ENCODE measurements at regions not wholly inside any gene's neighbourhood (a gene's known extent, or its start where the extent isn't known, plus 50 kb on each side); places are given as distances from the start of the nearest gene placed in this dataset.
"Not testable (repeated sequence)": the region's sequence is repeated elsewhere in the genome, so short reads cannot be mapped to it uniquely, and the experiment has no call there.

- Histone ChIP-seq H3K27ac (no peak overlapping the region), H3K4me3 (no peak overlapping the region), H3K27me3 (no peaks in the 10 kb centered on the region), H3K4me1 (ENCODE audit: low read depth) (no peaks in the 10 kb centered on the region), H3K36me3 (no peaks in the 10 kb centered on the region), H3K9me3 (ENCODE audit: low read depth) (no peaks in the 10 kb centered on the region)
- no peak for DNase-seq (ENCODE audit: low read depth in 1 of 2, low spot score in 1 of 2)
- TF ChIP-seq, protein P1, sequence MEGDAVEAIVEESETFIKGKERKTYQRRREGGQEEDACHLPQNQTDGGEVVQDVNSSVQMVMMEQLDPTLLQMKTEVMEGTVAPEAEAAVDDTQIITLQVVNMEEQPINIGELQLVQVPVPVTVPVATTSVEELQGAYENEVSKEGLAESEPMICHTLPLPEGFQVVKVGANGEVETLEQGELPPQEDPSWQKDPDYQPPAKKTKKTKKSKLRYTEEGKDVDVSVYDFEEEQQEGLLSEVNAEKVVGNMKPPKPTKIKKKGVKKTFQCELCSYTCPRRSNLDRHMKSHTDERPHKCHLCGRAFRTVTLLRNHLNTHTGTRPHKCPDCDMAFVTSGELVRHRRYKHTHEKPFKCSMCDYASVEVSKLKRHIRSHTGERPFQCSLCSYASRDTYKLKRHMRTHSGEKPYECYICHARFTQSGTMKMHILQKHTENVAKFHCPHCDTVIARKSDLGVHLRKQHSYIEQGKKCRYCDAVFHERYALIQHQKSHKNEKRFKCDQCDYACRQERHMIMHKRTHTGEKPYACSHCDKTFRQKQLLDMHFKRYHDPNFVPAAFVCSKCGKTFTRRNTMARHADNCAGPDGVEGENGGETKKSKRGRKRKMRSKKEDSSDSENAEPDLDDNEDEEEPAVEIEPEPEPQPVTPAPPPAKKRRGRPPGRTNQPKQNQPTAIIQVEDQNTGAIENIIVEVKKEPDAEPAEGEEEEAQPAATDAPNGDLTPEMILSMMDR (IDR thresholded peaks at IDR 0.05; ENCODE audit: low read depth, low read length) = no peak
These were observed 133.4 kb downstream of the AREG start for GRCh38 chr4:74578329-74578728.

GRCh38 chr4:74578865-74579264 is 133.9 kb downstream of the AREG start:
- not testable (repeated sequence) for H3K9me3 ChIP-seq (ENCODE audit: low read depth); DNase-seq (ENCODE audit: low read depth in 1 of 2, low spot score in 1 of 2); H3K27me3 ChIP-seq; H3K4me1 ChIP-seq (ENCODE audit: low read depth); H3K27ac ChIP-seq; H3K4me3 ChIP-seq; H3K36me3 ChIP-seq

GRCh38 chr4:74583089-74583700 is 138.3 kb downstream of the AREG start:
- DNase-seq (ENCODE audit: low read depth in 1 of 2, low spot score in 1 of 2) = no peak
- Histone ChIP-seq H3K9me3 (ENCODE audit: low read depth) (no peaks in the 10 kb centered on the region), H3K4me1 (ENCODE audit: low read depth) (no peaks in the 10 kb centered on the region), H3K27ac (no peak overlapping the region), H3K4me3 (no peak overlapping the region), H3K36me3 (no peaks in the 10 kb centered on the region), H3K27me3 (no peaks in the 10 kb centered on the region)
- TF ChIP-seq, protein P1 (IDR thresholded peaks at IDR 0.05; ENCODE audit: low read depth, low read length) = no peak

DNA sequence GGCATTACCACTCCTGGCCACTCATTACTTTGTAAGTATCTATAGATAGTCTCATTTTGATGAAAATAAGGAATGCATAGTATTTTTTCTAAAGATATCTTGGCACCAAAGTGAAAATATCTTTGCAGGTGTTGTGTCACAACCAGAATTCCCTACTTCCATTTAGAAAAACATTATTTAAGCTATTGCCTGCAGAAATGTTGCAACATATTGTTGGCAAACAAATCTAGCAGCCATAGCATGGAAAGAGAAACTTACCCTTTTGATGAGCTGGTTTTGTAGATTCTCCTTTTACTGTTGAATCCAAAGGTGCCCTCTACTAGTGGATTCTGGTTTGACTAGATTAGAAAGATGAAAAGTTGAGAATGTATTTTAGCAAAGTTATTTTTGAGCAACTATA is 138.8 kb downstream of the AREG start:
- Histone ChIP-seq H3K36me3 (no peaks in the 10 kb centered on the region), H3K4me1 (ENCODE audit: low read depth) (no peaks in the 10 kb centered on the region), H3K27me3 (no peaks in the 10 kb centered on the region), H3K27ac (no peak overlapping the region), H3K4me3 (no peak overlapping the region), H3K9me3 (ENCODE audit: low read depth) (no peaks in the 10 kb centered on the region)
- TF ChIP-seq, protein P1 (IDR thresholded peaks at IDR 0.05; ENCODE audit: low read depth, low read length) = no peak
- peak in 1 of 2 donors; percentile 22 for DNase-seq (ENCODE audit: low read depth in 1 of 2, low spot score in 1 of 2)

DNA sequence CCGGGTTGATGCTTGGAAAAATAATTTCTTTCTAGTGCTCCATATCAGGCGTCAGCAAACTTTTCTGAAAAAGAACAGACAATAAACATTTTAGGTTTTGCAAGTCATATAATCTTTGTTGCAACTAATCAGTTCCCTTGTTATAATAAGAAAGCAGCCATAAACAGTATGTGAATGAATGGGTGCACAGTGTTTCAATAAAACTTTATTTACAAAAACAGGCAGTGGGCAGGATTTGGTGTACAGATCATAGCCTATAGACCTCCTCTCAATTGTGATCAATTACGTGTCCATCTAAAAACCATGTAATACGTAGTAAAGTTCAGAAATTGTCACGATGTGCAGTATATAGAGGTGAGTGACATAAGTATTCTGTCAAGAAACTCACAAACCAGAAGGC is 143.4 kb downstream of the AREG start:
- Histone ChIP-seq H3K9me3 (ENCODE audit: low read depth) (no peaks in the 10 kb centered on the region), H3K27me3 (no peaks in the 10 kb centered on the region), H3K4me3 (no peak overlapping the region), H3K36me3 (no peaks in the 10 kb centered on the region), H3K27ac (no peak overlapping the region), H3K4me1 (ENCODE audit: low read depth) (no peaks in the 10 kb centered on the region)
- TF ChIP-seq, protein P1 (IDR thresholded peaks at IDR 0.05; ENCODE audit: low read depth, low read length) = no peak
- DNase-seq (ENCODE audit: low read depth in 1 of 2, low spot score in 1 of 2) = no peak

- no peaks in the 10 kb centered on the region for H3K4me1 ChIP-seq (ENCODE audit: low read depth)
- TF ChIP-seq, protein P1 (IDR thresholded peaks at IDR 0.05; ENCODE audit: low read depth, low read length) = no peak
- DNase-seq (ENCODE audit: low read depth in 1 of 2, low spot score in 1 of 2) = no peak
These were observed 145.5 kb downstream of the AREG start for GRCh38 chr4:74590476-74590875.

More at GRCh38 chr4:74590476-74590875, 145.5 kb downstream of the AREG start:
- Histone ChIP-seq H3K9me3 (ENCODE audit: low read depth) (no peaks in the 10 kb centered on the region), H3K36me3 (no peaks in the 10 kb centered on the region), H3K27me3 (no peaks in the 10 kb centered on the region), H3K4me3 (no peak overlapping the region), H3K27ac (no peak overlapping the region)

All from cardiac muscle cell (in vitro differentiated cells and primary cell).